GM20000 (cell line): ENCODE measurements at regions not wholly inside any gene's neighbourhood (a gene's known extent, or its start where the extent isn't known, plus 50 kb on each side); places are given as distances from the start of the nearest gene placed in this dataset.
"Not testable (repeated sequence)": the region's sequence is repeated elsewhere in the genome, so short reads cannot be mapped to it uniquely, and the experiment has no call there.

ENCODE experiments used
- DNase-seq: peaks from one replicate; pipeline ENCODE4 v3.0.0; 2012; ENCODE audit warnings: low spot score
- CTCF ChIP-seq: IDR thresholded peaks from 2 replicates; pipeline ENCODE4 v1.5.1; 2012; ENCODE audit warnings: mild to moderate bottlenecking, control low read depth; ENCODE audit errors: extremely low read depth, missing control alignments

GRCh38 chr16:16933861-16934260, 536.9 kb downstream of the XYLT1 start:
- TF ChIP-seq CTCF = no peak
- DNase-seq = no peak

- DNase-seq = no peak
- no peak for TF ChIP-seq CTCF
Measured at GRCh38 chr16:16934660-16935059, 536.1 kb downstream of the XYLT1 start.

GRCh38 chr16:16935909-16936308, 534.9 kb downstream of the XYLT1 start:
- not testable (repeated sequence) for DNase-seq

GRCh38 chr16:16937576-16937975, 533.2 kb downstream of the XYLT1 start:
- no peak for TF ChIP-seq CTCF
- DNase-seq = no peak

GRCh38 chr16:16938009-16938408, 532.8 kb downstream of the XYLT1 start:
- DNase-seq = no peak
- no peak for TF ChIP-seq CTCF

GRCh38 chr16:16938980-16939379, 531.8 kb downstream of the XYLT1 start:
- TF ChIP-seq CTCF = no peak
- no peak for DNase-seq

GRCh38 chr16:16940351-16940750, 530.4 kb downstream of the XYLT1 start:
- no peak for DNase-seq
- no peak for TF ChIP-seq CTCF

GRCh38 chr16:16942849-16943248, 527.9 kb downstream of the XYLT1 start:
- not testable (repeated sequence) for DNase-seq

GRCh38 chr16:16945207-16945606, 525.6 kb downstream of the XYLT1 start:
- DNase-seq = no peak
- TF ChIP-seq CTCF = no peak
